Upper lobe of right lung (tissue), 1 donor: ENCODE measurements at regions not wholly inside any gene's neighbourhood (a gene's known extent, or its start where the extent isn't known, plus 50 kb on each side); places are given as distances from the start of the nearest gene placed in this dataset.

Source experiments
- ATAC-seq: fragments of 200-7000 bp; cut with Tn5 transposase; one replicate; pipeline ENCODE4 v1.9.1; 2020; ENCODE audit warnings: mild to moderate bottlenecking, moderate library complexity
- DNase-seq: peaks from one replicate; pipeline ENCODE4 v3.0.0-alpha.2; 2020
- H3K27ac ChIP-seq: fragments of 200-600 bp; one replicate; pipeline ENCODE4 v1.8.0; 2022
- H3K27me3 ChIP-seq: fragments of 200-600 bp; one replicate; pipeline ENCODE4 v1.8.0; 2022; ENCODE audit warnings: mild to moderate bottlenecking
- H3K36me3 ChIP-seq: fragments of 200-600 bp; one replicate; pipeline ENCODE4 v1.8.0; 2022
- H3K4me1 ChIP-seq: fragments of 200-600 bp; one replicate; pipeline ENCODE4 v1.8.0; 2022
- H3K4me3 ChIP-seq: fragments of 200-600 bp; one replicate; pipeline ENCODE4 v1.8.0; 2022; ENCODE audit warnings: mild to moderate bottlenecking
- H3K9me3 ChIP-seq: fragments of 200-600 bp; one replicate; pipeline ENCODE4 v1.8.0; 2022
- CTCF ChIP-seq: fragments of 200-600 bp; IDR thresholded peaks from one replicate; pipeline ENCODE4 v1.8.0; 2022; ENCODE audit warnings: antibody characterized with exemption
- intact Hi-C: fragments of 100-400 bp; cut with DNase I; formaldehyde crosslinking; loops from one replicate; pipeline ENCODE4 v1.11.0; 2022
- donor health status: DM: no; HTN: yes; CAD: no; lungs with severe emphysema.

- no peak for TF ChIP-seq CTCF
- Histone ChIP-seq H3K27ac (no peak overlapping the region), H3K4me3 (no peak overlapping the region), H3K36me3 (no peaks in the 10 kb centered on the region), H3K27me3 (no peaks in the 10 kb centered on the region), H3K9me3 (no peaks in the 10 kb centered on the region), H3K4me1 (no peaks in the 10 kb centered on the region)
- intact Hi-C loops, result no loop called here
- DNase-seq (no peak), ATAC-seq (no peak)
Measured at GRCh38 chr11:29484548-29484947, 532.3 kb downstream of the KCNA4 start.

- Histone ChIP-seq H3K4me1 (no peaks in the 10 kb centered on the region), H3K36me3 (no peaks in the 10 kb centered on the region), H3K4me3 (no peak overlapping the region), H3K27ac (no peak overlapping the region), H3K9me3 (no peaks in the 10 kb centered on the region), H3K27me3 (no peaks in the 10 kb centered on the region)
- DNase-seq (no peak), ATAC-seq (no peak)
- intact Hi-C loops, result no loop called here
- TF ChIP-seq CTCF, result no peak
Measured at GRCh38 chr11:29483831-29484230, 533.0 kb downstream of the KCNA4 start.

- Histone ChIP-seq H3K36me3 (no peaks in the 10 kb centered on the region), H3K9me3 (no peaks in the 10 kb centered on the region), H3K27me3 (no peaks in the 10 kb centered on the region), H3K27ac (no peak overlapping the region), H3K4me1 (no peaks in the 10 kb centered on the region), H3K4me3 (no peak overlapping the region)
- intact Hi-C loops, result no loop called here
- no peak for TF ChIP-seq CTCF
- DNase-seq (no peak), ATAC-seq (no peak)
Measured at GRCh38 chr11:29482510-29482909, 534.3 kb downstream of the KCNA4 start.

- no peak for ATAC-seq
- Histone ChIP-seq H3K36me3 (no peaks in the 10 kb centered on the region), H3K4me1 (no peaks in the 10 kb centered on the region), H3K27ac (no peak overlapping the region), H3K27me3 (no peaks in the 10 kb centered on the region), H3K9me3 (no peaks in the 10 kb centered on the region), H3K4me3 (no peak overlapping the region)
- intact Hi-C loops, result no loop called here
- no peak for TF ChIP-seq CTCF
- no peak for DNase-seq
Measured at GRCh38 chr11:29481738-29482137, 535.1 kb downstream of the KCNA4 start.

GRCh38 chr11:29480981-29481380, 535.8 kb downstream of the KCNA4 start:
- ATAC-seq, result no peak

More at GRCh38 chr11:29480981-29481380, 535.8 kb downstream of the KCNA4 start:
- no peaks in the 10 kb centered on the region for H3K9me3 ChIP-seq
- no peak for DNase-seq
- no peak for TF ChIP-seq CTCF
- no peaks in the 10 kb centered on the region for H3K36me3 ChIP-seq
- no peak overlapping the region for H3K4me3 ChIP-seq
- H3K4me1 ChIP-seq, result no peaks in the 10 kb centered on the region
- intact Hi-C loops, result no loop called here
- no peaks in the 10 kb centered on the region for H3K27me3 ChIP-seq
- H3K27ac ChIP-seq, result no peak overlapping the region
